ENCODE measurements at regions not wholly inside any gene's neighbourhood (a gene's known extent, or its start where the extent isn't known, plus 50 kb on each side); places are given as distances from the start of the nearest gene placed in this dataset.

DNA sequence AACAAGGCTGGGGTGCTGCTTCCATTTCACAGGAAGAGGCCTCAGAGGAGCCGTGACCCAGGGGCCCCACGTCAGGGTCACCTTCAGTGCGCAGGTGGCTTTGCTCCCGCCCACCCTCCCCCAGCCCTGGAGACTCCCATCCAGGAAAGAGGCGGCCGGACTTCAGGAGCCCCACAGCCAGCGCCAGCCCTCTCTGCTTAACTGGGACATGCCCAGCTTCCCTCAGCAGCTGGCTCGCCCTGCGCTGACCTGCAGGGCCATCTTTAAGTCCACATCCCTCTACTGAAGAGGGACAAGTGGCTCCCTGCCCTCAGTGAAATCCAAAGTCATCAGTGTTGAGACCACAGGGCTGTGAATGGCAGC, 141.9 kb upstream of the PPP2R2D start:
- no peak for DNase-seq
- H3K27ac Mint-ChIP-seq = no peak overlapping the region
- no peaks in the 10 kb centered on the region; the same call in 1 of the 2 replicates for H3K36me3 Mint-ChIP-seq (ENCODE audit: low read depth)
- no peaks in the 10 kb centered on the region for H3K4me1 Mint-ChIP-seq (ENCODE audit: low read depth)
- TF ChIP-seq, protein P1, sequence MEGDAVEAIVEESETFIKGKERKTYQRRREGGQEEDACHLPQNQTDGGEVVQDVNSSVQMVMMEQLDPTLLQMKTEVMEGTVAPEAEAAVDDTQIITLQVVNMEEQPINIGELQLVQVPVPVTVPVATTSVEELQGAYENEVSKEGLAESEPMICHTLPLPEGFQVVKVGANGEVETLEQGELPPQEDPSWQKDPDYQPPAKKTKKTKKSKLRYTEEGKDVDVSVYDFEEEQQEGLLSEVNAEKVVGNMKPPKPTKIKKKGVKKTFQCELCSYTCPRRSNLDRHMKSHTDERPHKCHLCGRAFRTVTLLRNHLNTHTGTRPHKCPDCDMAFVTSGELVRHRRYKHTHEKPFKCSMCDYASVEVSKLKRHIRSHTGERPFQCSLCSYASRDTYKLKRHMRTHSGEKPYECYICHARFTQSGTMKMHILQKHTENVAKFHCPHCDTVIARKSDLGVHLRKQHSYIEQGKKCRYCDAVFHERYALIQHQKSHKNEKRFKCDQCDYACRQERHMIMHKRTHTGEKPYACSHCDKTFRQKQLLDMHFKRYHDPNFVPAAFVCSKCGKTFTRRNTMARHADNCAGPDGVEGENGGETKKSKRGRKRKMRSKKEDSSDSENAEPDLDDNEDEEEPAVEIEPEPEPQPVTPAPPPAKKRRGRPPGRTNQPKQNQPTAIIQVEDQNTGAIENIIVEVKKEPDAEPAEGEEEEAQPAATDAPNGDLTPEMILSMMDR (IDR thresholded peaks at IDR 0.05) = no peak
- H3K27me3 Mint-ChIP-seq (ENCODE audit: insufficient read depth) = peaks cover 2% of the 10 kb centered on the region
- no peak overlapping the region for H3K4me3 Mint-ChIP-seq
- H3K9me3 Mint-ChIP-seq = peaks cover 28% of the 10 kb centered on the region

DNA sequence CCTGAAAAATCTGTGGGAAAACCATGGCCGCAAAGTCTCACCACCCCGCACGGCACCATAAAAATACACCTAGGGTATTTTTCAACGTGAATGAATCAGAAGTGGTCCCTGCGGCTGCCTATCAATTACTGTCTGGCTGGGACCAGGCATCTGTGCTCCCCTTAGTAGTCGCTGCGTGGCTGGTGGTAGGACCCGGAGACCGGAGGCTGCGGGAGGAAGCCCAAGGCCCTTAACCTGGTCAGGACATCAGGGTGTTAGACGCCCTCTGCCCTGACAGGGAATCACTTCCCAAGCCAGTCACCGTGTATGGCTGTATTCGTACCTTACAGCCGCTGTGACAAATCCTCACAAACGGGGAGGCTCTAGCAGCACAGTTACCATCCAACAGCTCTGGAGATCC, 141.5 kb upstream of the PPP2R2D start:
- peaks cover 32% of the 10 kb centered on the region for H3K9me3 Mint-ChIP-seq
- DNase-seq = no peak

DNA sequence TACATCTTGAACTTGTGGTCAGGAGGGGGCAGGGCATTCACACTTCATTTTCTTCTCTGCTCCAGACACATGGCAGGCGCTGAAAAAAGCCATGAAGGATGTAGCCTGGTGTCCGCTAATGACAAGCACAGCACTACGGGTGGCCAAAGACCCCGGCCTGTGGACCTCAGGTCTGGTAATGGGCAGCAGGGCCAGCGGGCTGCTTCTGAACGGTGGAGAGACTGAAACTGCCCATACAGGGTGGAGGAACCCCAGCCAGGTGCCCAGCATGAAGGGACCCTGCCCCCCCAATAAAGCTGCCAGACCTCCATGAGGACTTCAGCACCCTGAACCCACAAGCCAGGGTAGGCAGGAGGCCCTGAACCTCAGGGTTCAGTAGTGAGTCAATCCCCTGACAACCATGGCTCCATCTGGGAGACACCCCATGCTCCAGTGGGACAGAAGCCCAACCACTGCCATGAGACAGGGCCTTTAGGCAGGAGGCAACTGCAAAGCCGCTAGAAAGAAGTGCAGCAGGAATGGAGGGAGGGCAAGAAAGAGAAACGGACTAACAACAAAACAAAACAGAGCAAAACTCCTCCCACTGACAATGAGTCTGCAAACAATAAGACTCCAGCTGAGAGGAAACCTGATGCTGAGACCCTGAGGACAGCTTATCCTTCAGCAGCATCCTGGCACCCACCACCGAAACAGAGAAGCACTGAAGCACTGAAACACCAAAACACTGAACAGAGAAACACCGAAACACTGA, 140.2 kb upstream of the PPP2R2D start:
- Mint-ChIP-seq H3K36me3 (ENCODE audit: low read depth) (no peaks in the 10 kb centered on the region; the same call in 1 of the 2 replicates), H3K27ac (no peak overlapping the region)
- DNase-seq = no peak

More for the DNA sequence above, 141.5 kb upstream of the PPP2R2D start:
- Mint-ChIP-seq H3K4me3 (no peak overlapping the region), H3K27me3 (ENCODE audit: insufficient read depth) (peaks cover 2% of the 10 kb centered on the region), H3K27ac (no peak overlapping the region), H3K36me3 (ENCODE audit: low read depth) (no peaks in the 10 kb centered on the region; the same call in 1 of the 2 replicates), H3K4me1 (ENCODE audit: low read depth) (no peaks in the 10 kb centered on the region)
- TF ChIP-seq, protein P1 (IDR thresholded peaks at IDR 0.05) = no peak

DNA sequence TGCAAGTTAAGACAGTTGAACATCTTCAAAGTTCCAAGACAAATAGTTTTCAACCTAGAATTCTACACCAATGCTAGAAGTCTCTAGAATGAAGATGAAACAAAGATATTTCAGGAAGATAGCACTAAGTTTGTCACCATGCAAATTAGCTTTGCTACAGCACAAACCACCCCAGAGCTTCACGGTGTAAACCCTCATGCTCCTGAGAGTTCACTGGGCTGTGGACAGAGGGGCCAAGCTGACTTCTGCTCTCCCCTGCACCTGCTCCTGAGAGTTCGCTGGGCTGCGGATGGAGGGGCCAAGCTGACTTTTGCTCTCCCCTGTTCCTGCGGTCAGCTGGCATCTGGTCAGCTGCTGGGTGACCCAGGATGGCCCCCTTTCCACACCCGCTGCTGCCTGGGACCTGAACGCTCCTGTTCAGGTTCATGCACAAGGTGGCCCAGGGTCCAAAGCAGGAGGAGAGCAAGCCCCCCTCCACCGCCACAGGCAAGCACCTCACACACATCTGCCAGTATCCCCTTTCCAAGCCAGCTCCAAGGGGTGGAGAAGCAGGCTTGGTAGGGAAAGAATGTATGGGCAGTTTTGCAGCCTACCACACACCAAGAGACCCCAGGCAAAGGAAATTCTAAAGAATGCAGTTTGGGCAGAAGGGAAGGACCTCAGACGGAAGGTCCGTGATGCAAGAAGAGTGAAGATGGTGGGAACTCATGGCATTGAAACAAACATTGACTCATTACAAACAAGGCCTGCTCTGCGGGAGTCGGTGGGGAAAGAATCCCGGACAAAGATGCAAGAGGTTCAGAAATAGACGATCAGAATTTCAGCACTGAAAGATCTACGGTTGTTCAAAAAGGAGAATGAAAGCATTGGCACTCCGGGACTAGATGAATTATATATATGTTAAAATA, 137.8 kb upstream of the PPP2R2D start:
- no peak overlapping the region for H3K4me3 Mint-ChIP-seq
- H3K36me3 Mint-ChIP-seq (ENCODE audit: low read depth) = no peaks in the 10 kb centered on the region; the same call in 1 of the 2 replicates
- H3K27me3 Mint-ChIP-seq (ENCODE audit: insufficient read depth) = peaks cover 5% of the 10 kb centered on the region
- no peak overlapping the region for H3K27ac Mint-ChIP-seq
- H3K9me3 Mint-ChIP-seq = peaks cover 41% of the 10 kb centered on the region
- DNase-seq = no peak
- no peaks in the 10 kb centered on the region for H3K4me1 Mint-ChIP-seq (ENCODE audit: low read depth)
- TF ChIP-seq, protein P1 (IDR thresholded peaks at IDR 0.05) = no peak

More for the DNA sequence above, 140.2 kb upstream of the PPP2R2D start:
- no peak overlapping the region for H3K4me3 Mint-ChIP-seq
- H3K9me3 Mint-ChIP-seq = peaks cover 42% of the 10 kb centered on the region
- H3K27me3 Mint-ChIP-seq (ENCODE audit: insufficient read depth) = peaks cover 5% of the 10 kb centered on the region
- TF ChIP-seq, protein P1 (IDR thresholded peaks at IDR 0.05) = no peak
- no peaks in the 10 kb centered on the region for H3K4me1 Mint-ChIP-seq (ENCODE audit: low read depth)

DNA sequence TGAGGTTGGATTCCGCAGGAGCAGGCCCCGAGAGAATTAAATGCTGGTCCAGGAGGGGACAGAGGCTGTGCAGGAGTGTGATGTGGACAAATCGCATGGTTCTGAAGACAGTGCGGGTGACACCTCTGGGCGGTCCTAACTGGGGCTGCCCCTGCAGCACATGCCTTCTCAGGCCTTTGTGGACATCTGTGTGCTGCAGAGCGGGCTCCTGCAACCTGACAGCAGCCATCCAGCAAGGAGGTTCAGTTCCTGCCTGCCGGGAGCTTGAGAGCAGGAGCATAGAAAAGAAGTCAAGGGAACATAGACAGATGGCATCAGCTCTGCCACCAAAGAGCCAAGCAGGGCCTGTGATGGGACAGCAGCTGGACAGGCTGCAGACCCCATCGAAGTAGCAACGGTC, 135.9 kb upstream of the PPP2R2D start:
- Mint-ChIP-seq H3K36me3 (ENCODE audit: low read depth) (no peaks in the 10 kb centered on the region; the same call in 1 of the 2 replicates), H3K27ac (no peak overlapping the region), H3K27me3 (ENCODE audit: insufficient read depth) (peaks cover 5% of the 10 kb centered on the region), H3K4me3 (no peak overlapping the region), H3K4me1 (ENCODE audit: low read depth) (no peaks in the 10 kb centered on the region), H3K9me3 (peaks cover 46% of the 10 kb centered on the region)
- TF ChIP-seq, protein P1 (IDR thresholded peaks at IDR 0.05) = no peak
- DNase-seq = no peak
